CD4-positive, alpha-beta T cell treated with Interleukin-2 at 100 ng/mL for 4 hours (primary cell): ENCODE measurements at regions not wholly inside any gene's neighbourhood (a gene's known extent, or its start where the extent isn't known, plus 50 kb on each side); places are given as distances from the start of the nearest gene placed in this dataset.
"Not testable (repeated sequence)": the region's sequence is repeated elsewhere in the genome, so short reads cannot be mapped to it uniquely, and the experiment has no call there.

Source experiments
- DNase-seq: peaks from one replicate; pipeline ENCODE4 v3.0.0-alpha.2; 2020; ENCODE audit warnings: low spot score

DNA sequence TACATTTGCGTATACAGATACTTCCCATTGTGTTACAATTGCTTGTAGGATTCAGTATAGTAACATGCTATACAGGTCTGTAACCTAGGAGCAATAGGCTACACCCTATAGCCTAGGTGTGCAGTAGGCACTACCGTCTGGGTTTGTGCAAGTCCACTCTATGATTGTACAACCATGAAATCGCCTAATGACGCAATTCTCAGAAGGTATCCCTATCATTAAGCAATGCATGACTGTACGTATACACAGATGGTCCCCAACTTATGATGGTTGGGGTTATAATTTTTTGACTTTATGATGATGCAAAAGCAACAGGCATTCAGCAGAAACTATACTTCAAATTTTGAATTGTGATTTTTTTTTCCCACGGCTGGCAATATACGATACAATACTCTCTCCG, 458.2 kb upstream of the NOX3 start:
- DNase-seq, result no peak

DNA sequence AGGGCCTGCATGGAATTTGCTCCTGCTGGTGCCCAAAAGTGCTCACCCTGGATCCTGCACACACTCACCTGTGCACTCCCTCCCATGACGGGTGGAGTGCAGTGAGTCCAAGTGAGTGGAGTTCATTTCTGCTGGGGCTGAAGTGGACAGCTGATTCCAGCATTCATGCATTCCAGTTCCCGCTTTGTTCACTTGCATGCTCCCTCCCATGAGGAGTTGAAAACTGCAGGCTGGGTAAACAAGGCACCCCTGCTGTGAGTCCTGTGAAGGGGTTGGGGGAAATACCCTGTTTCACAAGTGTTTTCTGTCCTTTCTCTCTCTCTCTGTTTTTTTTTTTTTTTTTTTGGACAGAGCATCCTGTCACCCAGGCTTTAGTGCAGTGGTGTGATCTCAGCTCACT, 454.1 kb upstream of the NOX3 start:
- DNase-seq, result no peak

- no peak for DNase-seq
Observed at GRCh38 chr6:155895641-155896040, 440.0 kb upstream of the NOX3 start.

GRCh38 chr6:155894758-155895157, 439.1 kb upstream of the NOX3 start:
- DNase-seq, result no peak

DNA sequence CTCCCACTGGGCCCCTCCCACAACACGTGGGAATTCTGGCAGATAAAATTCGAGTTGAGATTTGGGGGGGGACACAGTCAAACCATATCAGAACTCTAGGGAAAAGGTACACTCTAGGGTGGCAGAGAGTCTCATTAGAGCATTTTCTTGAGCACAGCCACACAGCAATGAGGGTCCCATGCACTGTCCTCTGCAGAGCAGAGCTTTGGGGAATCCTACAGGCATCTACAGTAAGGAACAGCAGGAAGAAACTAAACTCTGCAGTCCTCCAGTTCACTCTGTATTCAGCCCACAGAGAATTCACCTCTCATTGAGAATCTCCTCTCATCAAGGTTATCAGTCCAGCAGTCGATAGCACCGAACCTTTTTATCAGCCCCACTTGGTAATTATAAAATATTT, 438.6 kb upstream of the NOX3 start:
- no peak for DNase-seq

- no peak for DNase-seq
Observed at GRCh38 chr6:155890409-155890808, 434.8 kb upstream of the NOX3 start.

- DNase-seq, result no peak
Observed at GRCh38 chr6:155889410-155889809, 433.8 kb upstream of the NOX3 start.

GRCh38 chr6:155887421-155887820, 431.8 kb upstream of the NOX3 start:
- DNase-seq, result no peak

GRCh38 chr6:155883741-155884140, 428.1 kb upstream of the NOX3 start:
- DNase-seq, result no peak

- DNase-seq, result no peak
Observed at GRCh38 chr6:155883334-155883731, 427.7 kb upstream of the NOX3 start.

DNA sequence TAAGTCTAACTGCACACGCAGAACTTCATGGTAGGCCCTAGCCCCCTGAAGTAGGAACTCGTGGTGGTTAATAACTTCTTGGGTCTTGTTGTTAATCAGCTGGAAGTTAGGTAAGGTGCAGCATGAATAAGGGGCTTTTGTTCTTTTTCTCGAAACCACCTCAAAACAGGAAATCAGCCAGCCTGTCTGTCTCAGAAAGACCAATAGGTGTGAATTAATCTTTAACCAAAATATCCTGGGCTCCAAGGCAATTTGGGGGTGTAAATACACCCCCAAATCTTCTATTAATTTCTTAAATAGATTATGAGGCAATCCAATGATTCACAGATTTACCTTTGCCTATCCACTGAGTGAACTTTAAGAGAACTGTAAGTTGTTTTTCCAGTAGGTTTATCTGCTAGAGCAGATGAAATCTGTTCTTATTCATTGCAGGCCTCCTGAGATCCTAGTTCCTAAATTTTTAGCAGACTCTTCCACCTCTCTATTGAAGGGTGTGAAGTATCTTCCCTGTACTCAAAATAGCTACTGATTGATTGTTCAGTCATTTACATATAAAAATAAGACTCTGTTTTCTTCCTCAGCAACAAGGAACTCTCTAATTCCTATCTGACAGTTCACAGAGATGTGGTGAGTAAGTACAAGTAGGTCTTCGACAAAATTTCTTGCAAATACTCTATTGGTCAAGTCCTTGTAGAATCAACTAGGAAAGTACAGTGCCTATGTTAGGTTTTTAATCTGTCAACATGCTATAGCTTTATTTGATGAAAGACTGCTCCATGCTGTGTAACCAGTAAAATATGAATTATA, 427.1 kb upstream of the NOX3 start:
- DNase-seq, result peak; percentile 17

DNA sequence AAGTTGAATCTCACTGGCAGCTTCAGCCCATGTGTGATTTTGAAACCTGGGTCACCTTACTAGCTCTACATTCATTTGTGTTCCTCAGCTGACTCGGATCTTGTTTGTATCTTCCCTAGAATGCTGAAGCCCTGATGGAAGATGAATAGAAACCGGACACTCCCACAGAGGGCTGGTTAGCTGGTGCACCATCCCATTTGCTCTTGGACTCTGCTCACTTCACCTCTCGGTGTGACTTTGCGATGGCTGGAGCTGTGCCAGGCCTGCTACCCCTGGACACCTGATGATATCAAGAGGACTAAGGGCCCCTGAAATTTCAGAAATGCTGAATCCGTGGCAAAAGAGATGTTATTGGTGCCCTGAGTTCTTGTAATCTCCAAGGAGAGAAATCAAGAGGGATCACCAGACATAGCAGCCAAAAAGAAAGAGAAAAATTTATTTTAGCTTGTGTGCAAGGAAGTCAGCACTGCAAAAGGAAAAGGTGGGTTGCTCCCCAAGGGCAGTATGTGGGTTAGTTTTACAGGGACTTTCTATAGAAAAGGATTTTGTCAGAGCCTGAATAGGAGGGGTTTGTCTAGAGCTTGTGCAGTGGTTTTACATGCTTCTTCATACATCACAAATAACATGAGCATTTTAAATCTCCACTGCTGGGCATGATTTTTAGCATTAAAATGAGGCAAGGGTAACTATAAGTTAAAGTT, 426.3 kb upstream of the NOX3 start:
- no peak for DNase-seq

DNA sequence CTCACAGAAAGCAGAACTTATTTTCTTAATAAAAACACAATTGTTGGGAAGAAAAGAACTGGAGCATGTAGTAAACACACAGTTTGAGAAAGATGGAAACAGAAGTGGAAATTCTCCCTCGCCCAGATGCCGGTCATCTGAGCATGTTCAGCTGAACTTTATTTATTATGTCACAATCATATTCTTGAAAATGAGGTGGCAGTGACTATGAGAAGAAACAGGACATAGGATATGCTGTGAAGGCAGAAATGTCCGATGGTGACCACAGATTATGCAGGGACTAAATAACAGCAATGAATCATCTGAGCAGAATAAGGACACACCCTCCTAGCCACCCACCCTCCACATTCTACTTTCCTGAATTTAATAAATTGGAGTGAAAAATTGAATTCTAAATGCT, 425.3 kb upstream of the NOX3 start:
- DNase-seq, result no peak

DNA sequence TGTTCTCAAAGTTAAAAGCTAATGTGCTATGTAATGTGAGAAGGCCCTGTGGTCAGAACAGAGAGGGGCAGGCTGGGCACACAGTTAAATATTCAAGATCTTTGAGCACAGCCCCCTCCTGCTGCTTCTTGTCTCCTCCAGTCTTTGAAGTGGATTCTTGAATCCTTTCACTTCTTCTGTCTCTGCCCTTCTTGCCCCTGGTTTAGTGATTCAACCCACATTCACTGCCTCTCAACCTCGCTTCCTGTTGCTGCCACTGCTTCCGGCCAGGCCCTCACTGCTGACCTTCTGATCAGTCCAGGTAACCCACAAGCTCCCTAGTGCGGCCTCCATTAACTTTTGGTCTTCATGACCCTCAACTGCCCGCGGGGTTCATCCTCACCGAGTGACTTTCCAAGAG, 417.3 kb upstream of the NOX3 start:
- no peak for DNase-seq

DNA sequence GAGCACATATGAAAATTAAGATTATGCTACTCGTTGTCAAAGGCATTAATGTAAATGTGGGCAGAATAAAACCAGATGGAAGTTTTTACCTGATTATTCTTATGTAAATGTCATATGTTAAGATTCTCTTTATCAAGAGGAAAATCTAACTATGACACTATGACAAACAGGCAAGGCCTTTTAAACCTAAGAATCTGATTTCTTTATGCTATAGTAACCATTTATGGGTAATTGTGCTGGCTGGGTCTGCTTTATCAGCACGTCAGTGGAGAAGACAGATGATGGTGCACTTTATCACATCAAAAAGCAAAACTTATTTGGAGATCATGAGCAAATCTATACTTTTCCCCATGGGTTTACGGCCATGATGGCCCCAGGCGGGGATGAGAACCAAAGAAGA, 412.0 kb upstream of the NOX3 start:
- no peak for DNase-seq

- not testable (repeated sequence) for DNase-seq
Observed at GRCh38 chr6:155866676-155867390, 411.2 kb upstream of the NOX3 start.

DNA sequence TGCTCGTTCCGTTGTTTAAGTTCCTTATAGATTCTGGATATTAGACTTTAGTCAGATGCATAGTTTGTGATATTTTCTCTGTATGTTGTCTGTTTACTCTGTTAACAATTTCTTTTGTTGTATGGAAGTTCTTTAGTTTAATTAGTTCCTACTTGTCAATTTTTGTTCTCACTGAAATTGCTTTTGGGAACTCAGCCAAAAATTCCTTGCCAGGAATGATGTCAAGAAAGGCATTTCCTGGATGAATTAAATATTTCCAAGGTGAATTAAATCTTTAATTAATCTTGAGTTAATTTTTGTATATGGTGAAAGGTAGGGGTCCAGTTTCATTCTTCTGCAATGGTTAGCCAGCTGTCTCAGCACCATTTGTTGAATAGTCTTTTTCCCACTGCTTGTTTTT, 406.2 kb upstream of the NOX3 start:
- no peak for DNase-seq

- DNase-seq, result not testable (repeated sequence)
Observed at GRCh38 chr6:155858906-155859305, 403.3 kb upstream of the NOX3 start.

GRCh38 chr6:155854787-155855186, 399.1 kb upstream of the NOX3 start:
- DNase-seq, result no peak

DNA sequence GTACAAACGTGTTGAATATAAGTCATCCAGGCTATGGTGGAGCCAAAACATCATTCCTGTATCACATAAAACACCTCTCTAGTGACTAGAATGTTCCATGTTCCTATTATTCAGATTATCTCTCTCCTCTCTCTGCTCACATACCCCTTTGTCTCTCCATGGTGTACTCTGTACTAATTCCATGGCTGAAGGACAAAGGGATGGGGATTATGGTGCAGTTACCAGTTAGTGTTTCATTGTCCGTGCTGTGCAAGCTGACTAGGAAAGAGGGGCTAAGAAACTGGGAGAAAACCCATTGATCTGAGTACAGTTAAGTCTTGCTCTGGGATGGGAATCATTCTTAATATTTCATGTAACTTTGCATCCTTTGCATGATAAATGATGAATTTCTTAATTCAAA, 397.4 kb upstream of the NOX3 start:
- no peak for DNase-seq

- no peak for DNase-seq
Observed at GRCh38 chr6:155850408-155850841, 394.8 kb upstream of the NOX3 start.

DNA sequence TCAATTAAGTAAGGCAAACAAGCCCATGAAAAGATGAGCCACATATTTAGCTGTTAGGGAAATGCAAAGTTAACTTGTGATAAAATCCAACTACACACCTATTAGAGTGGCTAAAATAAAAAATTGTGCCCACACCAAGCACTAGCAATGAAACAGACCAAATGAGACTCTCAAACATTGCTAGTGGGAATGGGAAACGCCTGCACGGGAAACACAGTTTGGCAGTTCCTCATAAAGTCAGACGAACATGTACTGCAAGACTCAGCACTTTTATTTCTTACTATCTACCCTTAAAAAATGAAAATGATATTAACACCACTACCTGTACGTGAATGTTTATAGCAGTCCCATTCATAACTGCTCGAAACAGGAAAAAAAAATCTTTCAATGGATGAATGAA, 392.1 kb upstream of the NOX3 start:
- DNase-seq, result no peak

- no peak for DNase-seq
Observed at GRCh38 chr6:155837474-155837873, 381.8 kb upstream of the NOX3 start.
